Activated naive CD4-positive, alpha-beta T cell treated with anti-CD3 and anti-CD28 coated beads, Interleukin-2, amount 50 U/mL, for 16 hours (primary cell): ENCODE measurements at regions not wholly inside any gene's neighbourhood (a gene's known extent, or its start where the extent isn't known, plus 50 kb on each side); places are given as distances from the start of the nearest gene placed in this dataset.
"Not testable (repeated sequence)": the region's sequence is repeated elsewhere in the genome, so short reads cannot be mapped to it uniquely, and the experiment has no call there.

Experiments used
- DNase-seq: peaks from one replicate; pipeline ENCODE4 v3.0.0-alpha.2; 2020

- DNase-seq = no peak
Observed at GRCh38 chr12:107511292-107511691, 174.3 kb upstream of the PWP1 start.

DNA sequence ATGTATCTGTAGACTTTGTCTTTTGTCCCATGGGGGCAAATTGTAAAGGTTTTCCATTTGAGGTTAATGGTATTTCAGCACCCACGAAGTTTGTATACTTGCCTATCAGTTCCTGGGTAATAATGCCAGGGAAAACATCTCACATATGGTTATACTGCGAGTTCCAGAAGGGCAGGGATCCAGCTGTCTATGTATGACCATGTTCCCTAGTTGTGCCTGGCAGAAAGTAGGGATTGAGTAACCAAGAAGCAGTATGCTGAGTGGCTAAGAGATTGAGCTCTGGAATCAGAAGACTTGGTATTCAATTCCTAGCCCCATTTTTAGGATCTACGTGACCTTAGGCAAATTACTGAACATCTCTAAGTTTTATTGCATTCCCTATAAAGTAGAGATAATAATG lies 173.2 kb upstream of the PWP1 start:
- DNase-seq = no peak

DNA sequence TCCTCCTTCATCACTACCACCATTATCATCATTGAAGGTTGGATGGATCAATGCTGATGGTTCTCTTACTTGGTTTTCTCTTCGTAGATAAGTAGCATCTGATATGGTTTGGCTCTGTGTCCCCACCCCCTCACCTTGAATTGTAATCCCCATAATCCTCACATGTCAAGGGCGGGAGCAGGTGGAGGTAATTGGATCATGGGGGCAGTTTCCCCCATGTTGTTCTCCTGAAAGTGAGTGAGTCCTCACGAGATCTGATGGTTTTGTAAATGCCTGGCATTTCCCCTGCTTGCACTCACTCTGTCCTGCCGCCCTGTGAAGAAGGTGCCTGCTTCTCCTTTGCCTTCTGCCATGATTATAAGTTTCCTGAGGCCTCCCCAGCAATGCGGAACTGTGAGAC lies 172.4 kb upstream of the PWP1 start:
- DNase-seq = no peak

DNA sequence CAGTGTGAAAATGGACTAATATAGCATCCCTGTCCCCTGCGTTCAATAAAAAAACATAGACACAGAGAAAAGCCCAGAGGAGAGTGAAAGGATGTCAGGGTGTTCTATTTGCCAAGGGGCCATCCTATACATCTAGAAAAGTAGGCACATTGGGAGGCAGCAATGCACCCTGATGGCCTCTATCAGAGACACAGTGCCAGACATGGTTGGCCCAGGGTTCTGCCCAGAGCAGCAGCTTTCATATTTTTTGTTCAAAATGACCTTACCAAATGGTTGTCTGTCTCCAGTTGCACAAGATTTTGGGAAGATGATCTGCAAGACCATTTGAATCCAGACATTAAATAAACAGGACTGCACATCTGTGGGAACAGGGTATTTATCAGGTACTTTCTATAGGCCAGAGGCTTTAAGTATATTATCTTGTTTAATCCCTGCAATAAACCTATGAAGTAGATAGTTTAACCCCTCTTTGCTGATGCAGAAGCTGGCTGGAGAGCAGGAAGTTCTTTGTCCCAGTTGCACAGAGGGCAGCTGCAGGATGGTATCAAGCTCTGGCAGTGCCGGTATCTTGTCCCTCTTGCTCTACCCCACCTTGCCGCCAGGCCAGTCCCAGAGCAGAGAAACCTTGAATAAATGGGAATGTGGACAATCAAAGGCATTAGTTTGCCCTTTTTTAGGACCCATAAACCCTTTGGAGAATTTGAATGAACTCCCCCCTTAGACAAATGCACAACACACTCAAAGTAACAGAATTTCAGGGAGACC lies 171.8 kb upstream of the PWP1 start:
- DNase-seq = no peak

GRCh38 chr12:107514887-107515445 lies 170.6 kb upstream of the PWP1 start:
- no peak for DNase-seq

- DNase-seq = no peak
Observed at GRCh38 chr12:107515446-107515958, 170.1 kb upstream of the PWP1 start.

DNA sequence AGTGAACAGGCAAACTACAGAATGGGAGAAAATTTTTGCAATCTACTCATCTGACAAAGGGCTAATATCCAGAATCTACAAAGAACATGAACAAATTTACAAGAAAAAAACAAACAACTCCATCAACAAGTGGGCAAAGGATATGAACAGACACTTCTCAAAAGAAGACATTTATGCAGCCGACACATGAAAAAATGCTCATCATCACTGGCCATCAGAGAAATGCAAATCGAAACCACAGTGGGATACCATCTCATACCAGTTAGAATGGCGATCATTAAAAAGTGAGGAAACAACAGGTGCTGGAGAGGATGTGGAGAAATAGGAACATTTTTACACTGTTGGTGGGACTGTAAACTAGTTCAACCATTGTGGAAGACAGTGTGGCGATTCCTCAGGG lies 167.8 kb upstream of the PWP1 start:
- not testable (repeated sequence) for DNase-seq

DNA sequence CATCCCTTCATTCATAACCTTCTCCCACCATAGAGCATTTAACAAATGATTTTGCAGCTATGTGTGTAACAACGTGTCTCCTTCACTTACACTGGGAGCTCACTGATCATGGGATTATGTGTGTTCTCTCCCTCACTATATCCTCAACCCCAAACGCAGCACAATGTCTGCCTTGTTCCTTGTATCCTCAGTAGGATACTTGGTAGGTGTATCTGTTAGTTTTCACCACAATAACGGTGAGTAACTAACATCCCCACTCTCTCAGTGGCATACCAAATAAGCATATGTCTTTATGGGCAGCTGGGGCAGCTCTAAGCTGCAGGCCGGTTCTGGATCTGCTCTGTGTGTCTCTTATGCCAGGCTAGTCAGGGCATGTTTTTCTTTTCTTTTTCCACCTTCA lies 166.7 kb upstream of the PWP1 start:
- no peak for DNase-seq

GRCh38 chr12:107519906-107520859 lies 165.4 kb upstream of the PWP1 start:
- DNase-seq = no peak

DNA sequence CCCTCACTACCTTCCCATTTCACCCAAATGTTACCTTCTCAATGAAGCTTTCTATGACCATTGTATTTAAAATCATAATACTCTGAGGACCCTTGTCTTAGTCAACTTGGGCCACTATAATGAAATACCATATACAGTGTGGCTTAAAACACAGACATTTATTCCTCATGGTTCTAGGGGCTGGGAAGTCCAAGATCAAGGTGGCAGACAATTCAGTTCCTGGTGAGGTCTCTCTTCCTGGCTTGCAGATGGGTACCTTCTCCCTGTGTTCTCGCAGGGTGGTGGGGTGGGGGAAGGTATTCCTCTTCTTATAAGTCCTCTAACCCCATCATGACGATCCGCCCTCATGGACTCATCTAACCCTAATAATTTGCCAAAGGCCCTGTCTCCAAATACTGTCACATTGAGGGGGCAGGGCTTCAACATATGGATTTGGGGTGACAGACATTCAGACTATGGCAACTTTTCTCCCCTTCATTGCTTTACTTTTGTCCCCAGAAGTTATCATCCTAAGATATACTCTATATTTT lies 163.7 kb upstream of the PWP1 start:
- no peak for DNase-seq

DNA sequence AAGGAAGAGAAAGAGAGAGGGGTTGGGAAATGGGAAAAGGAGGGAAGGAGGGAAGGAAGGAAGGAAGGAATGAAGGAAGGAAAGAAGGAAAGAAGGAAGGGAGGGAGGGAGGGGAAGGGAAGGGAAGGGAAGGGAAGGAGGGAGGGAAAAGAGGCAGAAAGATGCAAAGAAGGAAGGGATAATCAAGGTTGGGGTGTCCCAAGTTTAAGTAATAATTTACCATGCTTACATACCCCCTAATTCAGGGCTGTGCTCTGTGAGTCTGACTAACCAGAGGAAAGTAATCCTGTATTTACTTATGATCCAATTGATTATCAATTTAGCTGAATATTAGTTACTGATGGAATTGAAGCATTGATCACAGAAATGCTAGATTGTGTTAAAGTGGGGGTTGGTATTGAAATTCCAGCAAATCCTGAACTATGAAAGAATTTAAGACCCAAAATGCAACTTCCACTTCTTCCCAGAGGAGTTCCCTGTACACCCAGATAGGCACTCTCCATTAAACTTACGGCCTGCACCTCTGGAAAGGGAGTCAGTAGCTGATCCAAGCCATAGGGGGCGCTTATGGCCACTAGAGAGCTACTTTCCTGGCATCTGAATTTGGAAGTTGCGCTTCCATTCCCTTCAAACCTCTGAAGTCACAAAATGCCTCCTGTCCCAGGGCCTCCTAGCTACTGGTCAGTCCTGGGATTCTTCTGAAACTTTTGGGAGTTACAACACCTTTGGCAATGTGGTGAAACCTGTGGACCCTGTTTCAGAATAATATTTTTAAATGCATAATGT lies 162.7 kb upstream of the PWP1 start:
- no peak for DNase-seq

DNA sequence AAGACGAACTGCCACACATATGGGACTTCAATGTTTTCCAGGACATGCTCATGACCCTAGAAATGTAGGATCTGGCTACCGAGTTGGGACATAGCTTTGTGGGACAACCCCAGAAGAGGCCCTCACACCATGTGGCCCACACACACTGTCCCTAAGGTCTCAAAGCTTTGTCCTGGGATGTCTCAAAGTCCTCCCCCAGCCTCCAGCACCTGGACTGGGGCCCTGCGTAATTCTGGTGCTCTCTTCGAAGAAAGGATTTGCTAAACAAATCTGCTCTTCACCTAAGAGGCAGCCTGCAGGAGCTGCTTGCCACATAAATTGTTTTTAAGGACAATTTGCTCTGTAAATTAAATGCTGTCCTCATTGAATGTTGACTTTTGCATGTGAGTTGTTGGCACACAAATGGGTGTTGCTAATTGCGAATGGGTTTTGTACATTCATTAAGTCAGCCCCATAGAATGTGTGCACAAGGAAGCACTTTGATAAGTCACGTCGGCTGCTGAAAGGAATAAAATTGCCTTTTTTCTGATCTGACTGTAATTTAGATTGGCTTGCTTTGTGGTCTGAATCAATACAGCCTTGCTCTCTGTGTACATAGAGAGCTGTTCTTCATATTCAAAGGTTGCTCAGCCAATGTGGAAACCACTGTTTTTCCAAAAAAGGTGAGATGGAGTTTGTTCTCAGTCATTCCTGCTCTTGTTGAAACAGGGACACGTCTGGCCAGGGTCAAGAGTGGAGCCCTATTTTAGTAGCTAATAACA lies 161.6 kb upstream of the PWP1 start:
- DNase-seq = no peak

- DNase-seq = no peak
Observed at GRCh38 chr12:107525063-107525718, 160.4 kb upstream of the PWP1 start.

DNA sequence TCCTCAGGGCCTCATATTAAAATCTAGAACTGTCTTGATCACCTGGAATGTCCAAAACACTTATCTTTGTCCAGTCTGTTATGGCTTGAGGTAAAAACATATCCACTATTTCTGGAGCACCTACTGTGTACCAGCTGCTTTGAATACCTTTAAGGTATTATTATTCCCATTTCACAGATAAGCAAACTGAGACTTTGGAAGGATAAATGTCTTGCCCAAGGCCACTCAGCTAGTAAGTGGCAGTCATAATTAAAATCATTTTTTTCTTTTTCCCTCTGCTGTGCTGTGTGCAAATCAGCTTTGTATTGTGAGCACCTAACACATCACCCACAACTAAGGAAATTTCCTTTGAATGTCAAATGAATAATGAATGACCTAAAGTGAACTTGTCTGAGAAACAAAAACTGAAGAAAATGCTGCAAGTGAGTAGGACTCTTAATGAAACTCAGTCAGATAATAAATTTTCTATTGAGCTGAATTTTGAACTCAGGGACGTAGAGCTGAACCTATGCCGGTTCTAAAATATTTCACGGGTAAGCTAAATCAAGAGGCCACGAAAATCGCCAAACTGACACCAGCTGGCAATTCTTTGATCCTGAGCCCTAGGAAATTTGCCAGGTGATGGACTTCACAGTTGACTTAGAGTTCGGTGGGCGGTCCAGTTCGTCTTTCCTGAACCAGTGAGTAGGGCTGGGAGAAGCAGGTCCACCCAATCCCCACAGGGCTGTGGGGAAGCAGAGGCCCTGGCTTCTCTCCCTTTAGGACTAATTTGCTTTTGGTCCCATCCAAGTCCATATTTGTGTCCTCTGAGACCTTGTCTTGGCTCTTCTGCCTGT lies 159.7 kb upstream of the PWP1 start:
- DNase-seq = no peak

DNA sequence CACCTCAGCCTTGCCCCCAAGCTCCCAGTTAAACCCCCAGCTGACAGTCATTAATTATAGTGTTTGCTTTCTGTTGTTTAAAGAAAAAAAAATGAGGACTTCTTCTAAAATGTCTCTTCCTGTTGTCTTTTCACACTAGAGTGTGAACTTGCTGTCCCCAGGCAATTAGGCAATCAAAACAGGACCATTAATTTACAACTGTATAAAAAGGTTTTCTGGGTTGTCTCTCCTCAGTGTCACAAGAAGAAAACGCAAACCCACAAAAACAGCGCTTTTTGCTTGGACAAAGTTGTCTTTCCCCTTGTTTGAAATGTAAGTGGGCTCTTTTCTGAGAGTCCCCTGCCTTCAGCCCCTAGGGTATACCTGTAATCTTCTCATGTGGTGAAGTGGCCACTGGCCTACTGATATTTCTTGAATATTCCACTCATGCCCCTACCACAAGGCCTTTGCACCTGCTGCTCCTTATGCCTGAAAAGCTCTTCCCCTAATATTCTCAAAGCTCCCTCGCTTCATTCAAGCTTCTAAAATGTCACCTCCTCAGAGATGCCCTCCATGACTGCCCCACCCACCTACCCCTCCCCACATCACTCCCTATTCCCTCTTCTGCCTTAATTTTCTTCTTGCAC lies 158.9 kb upstream of the PWP1 start:
- no peak for DNase-seq

- no peak for DNase-seq
Observed at GRCh38 chr12:107528731-107529365, 156.8 kb upstream of the PWP1 start.

DNA sequence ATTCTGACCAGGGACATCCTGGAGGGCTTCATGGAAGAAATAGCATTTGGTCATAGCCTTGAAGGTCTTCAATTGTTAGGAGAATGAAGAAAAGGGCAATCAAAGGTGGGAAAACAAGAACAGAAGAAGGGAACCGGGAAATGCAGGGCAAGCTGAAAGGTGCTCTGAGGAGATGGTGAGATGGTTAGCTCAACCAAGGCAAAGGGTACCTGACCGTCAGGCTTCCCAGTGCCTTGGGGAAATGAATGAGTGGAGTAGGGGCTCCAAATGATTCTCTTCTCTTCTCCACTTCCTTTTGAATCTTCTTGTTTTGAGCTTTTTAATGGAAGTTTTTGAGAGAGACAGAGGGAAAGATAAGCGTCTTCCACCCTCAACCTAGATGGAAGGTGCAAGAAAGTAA lies 155.6 kb upstream of the PWP1 start:
- no peak for DNase-seq

- DNase-seq = no peak
Observed at GRCh38 chr12:107530701-107531100, 154.9 kb upstream of the PWP1 start.

DNA sequence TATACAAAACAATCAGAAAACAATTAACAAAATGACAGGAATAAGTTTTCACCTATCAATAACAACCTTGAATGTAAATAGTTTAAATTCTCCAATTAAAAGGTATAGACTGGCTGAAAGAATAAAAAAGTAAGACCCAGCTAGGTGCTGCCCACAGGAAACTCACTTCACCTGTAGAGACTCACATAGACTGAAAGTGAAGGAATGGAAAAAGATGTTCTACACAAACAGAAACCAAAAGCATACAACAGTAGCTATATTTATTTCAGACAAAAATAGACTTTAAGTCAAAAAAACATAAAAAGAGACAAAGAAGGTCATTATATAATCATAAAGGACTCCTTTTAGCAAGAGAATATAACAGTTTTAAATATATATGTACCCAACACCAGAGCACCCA lies 152.4 kb upstream of the PWP1 start:
- no peak for DNase-seq
